Stimulated activated CD4-positive, alpha-beta T cell treated with anti-CD3 and anti-CD28 coated beads, Interleukin-15, amount 100 ng/mL, for 24 hours (primary cell): ENCODE measurements at regions not wholly inside any gene's neighbourhood (a gene's known extent, or its start where the extent isn't known, plus 50 kb on each side); places are given as distances from the start of the nearest gene placed in this dataset.
"Not testable (repeated sequence)": the region's sequence is repeated elsewhere in the genome, so short reads cannot be mapped to it uniquely, and the experiment has no call there.

Experiments
- DNase-seq: peaks from one replicate; pipeline ENCODE4 v3.0.0-alpha.2; 2020

DNA sequence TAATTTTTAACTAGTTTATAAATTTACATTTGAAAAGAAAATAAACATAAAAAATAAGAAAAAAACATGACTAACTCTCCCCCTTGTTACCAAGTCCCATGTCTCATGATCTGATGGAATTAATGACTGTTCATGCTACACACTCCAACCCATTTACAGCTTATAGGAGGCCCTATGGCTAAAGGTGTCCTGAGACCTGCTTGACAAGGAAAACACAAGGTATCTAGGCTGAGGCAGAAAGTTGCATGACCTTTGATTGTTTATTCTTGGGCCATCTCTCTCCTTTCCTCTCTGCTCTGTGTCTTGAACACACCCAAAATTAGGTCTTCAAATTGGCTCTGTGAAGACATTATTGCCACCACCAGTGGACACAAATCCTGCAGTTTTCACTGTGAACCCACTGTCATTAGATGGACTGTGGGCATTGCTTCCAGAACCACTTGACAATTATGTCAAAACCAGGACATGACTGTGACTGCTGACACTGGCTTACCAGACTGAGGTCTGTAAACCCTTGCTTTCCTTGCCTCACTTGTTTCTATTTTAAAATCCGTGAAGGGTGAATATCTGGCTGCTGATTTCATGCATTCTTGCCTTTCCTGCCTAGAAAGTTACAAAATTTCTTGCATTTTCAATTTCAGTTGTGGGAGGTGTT is 386.5 kb upstream of the SPRY2 start:
- no peak for DNase-seq

GRCh38 chr13:80726868-80727267 is 385.9 kb upstream of the SPRY2 start:
- DNase-seq: no peak

DNA sequence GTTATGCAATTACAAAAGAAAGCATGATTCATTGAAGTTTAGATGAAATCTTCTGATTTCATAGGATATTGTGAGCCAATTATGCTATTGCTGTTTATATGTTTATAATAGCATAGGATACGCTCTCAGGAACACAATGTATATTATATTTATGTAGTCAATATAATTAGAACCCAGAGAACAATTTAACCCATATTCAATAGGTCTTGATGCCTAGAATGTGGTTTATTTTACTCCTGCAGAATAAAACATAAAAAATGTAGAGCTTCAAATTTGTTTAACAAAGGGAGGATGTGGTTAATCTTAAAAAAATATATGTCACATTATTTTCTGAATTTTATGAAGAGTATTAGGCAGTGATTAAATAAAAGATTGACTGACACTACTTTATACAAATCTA is 380.8 kb upstream of the SPRY2 start:
- DNase-seq: no peak

DNA sequence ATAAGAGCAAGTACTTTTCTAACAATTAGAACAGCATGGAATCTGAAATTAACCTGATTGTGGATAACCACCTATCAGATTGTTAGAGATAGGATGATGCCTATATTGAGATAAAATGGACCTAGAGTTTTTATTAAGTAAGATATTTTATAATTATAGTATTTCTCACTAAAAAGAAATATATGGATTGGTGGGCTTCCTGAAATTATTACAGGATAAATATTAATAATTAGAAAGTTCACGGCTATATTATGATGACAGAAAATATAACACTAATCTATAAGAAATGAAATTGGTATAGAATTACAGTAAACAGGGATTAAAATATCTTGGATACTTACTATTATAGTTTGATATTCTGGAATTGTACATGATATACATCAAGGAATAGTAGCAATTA is 378.0 kb upstream of the SPRY2 start:
- DNase-seq: no peak

DNA sequence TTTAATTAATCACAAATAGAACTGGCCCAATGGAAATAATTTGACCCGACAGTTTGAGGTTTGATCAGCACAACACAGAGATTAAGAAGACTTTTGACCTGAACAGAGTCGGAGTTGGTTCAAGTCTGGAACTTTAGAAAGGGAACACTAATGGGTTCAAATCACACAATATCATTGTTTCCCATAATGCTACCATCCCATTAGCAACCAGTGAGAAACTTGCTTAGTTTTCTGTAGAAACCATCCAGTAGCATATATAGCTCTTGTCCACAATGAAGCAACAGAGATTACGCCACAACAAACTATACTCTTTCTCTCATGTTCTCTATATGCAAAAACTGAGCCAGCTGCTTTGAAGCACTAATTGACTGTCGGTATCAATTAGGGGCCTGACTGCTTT is 376.9 kb upstream of the SPRY2 start:
- DNase-seq: no peak

GRCh38 chr13:80716610-80717081 is 375.7 kb upstream of the SPRY2 start:
- DNase-seq: no peak

DNA sequence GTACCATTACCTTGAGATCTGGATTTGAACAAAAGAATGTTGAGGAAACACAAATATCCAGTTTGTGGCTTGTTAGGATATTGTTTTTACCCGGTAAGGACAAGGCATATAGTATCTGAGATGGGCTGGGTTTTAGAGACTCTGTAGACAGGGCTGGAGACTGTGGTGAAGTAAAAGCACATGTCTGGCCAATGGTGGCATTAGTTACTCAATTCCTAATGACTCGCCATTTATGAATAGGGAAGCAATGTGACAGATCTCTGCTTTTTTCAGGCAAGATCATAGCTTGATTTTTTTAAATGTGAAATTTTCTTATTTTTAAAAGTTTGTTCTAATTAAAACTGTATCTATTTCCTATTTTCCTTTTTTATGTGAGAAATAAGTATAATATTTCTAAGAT is 371.1 kb upstream of the SPRY2 start:
- DNase-seq: no peak

DNA sequence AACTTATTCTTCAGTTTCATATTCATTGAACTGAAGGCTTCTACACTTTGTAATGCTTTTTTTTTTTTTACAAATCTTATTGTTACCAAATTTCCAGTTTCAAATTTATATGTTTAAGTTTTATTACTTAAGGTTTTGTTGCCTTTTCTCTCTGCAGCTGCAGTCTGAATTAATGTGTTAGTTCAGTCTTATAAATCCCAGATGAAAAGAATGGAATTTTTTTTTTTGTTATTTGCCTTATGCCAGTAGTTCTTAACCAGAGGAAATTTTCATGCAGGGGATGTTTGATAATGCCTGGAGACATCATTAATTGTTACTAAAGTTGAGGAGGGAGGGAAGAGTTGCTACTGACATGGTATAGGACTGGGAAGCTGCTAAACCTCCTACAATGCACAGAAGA is 367.9 kb upstream of the SPRY2 start:
- DNase-seq: no peak

- DNase-seq: no peak
Measured at GRCh38 chr13:80707000-80707983, 366.4 kb upstream of the SPRY2 start.

DNA sequence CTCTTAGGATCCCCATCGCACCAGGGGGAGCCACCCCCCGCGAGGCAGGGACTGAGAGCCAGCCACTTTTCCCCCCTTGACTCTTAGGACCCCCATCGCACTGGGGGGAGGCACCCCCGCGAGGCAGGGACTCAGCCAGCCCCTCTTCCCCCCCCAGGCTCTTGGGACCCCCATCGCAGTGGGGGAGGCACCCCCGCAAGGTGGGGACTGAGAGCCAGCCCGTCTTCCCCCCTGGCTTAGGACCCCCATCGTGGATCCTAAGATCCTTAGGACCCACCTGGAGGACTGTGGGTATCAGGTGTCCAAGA is 365.2 kb upstream of the SPRY2 start:
- no peak for DNase-seq

DNA sequence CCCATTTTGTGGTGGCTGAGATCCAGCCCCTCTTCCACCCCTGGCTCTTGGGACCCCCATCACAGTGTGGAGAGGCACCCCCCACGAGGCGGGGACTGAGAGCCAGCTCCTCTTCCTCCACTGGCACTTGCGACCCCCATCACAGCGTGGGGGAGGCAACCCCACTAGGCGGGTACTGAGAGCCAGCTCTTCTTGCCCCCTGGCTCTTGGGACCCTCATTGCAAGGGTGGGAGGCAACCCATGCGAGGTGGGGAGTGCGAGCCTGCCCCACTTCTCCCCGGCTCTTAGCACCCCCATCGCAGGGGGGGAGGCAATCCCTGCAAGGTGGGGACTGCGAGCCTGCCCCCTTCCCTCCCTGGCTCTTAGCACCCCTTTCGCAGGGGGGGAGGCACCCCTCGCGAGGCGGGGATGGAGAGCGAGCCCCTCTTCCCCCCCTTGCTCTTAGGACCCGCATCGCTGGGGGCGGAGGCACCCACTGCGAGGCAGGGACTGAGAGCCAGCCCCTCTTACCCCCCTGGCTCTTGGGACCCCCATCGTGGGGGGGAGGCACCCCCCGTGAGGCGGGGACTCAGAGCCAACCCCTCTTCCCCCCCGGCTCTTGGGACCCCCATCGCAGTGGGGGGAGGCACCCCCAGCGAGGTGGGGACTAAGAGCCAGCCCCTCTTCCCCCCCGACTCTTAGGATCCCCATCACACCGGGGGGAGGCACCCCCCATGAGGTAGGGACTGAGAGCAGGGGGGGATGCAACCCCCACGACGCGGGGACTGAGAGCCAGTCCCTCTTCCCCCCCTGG is 364.6 kb upstream of the SPRY2 start:
- no peak for DNase-seq

GRCh38 chr13:80704369-80704768 is 363.4 kb upstream of the SPRY2 start:
- no peak for DNase-seq

GRCh38 chr13:80695841-80696240 is 354.9 kb upstream of the SPRY2 start:
- DNase-seq: no peak

DNA sequence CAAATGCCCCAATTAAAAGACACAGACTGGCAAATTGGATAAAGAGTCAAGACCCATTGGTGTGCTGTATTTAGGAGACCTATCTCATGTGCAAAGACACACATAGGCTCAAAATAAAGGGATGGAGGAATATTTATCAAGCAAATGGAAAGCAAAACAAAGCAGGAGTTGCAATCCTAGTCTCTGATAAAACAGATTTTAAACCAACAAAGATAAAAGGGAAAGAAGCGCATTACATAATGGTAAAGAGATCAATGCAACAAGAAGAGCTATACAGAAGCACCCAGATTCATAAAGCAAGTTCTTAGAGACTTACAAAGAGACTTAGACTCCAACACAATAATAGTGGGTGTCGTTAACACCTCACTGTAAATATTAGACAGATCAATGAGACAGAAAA is 350.9 kb upstream of the SPRY2 start:
- not testable (repeated sequence) for DNase-seq

- no peak for DNase-seq
Measured at GRCh38 chr13:80690208-80690607, 349.3 kb upstream of the SPRY2 start.

DNA sequence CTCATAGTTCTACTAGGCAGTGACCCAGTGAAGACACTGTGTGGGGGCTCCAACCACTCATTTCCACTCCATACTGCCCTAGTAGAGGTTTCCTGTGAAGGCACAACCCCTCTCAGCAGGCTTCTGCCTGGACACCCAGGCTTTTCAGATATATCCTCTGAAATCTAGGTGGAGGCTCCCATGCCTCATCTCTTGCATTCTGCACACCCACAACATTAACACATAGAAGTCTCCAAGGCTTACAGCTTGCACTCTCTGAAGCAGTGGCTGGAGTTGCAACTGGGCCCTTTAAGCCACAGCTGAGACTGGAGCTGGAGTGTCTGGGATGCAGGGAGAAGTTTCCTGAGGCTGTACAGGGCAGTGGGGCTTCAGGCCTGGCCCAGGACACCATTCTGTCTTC is 347.7 kb upstream of the SPRY2 start:
- DNase-seq: no peak

- DNase-seq: no peak
Measured at GRCh38 chr13:80685942-80686341, 345.0 kb upstream of the SPRY2 start.

- DNase-seq: no peak
Measured at GRCh38 chr13:80684217-80684991, 343.5 kb upstream of the SPRY2 start.

- no peak for DNase-seq
Measured at GRCh38 chr13:80680786-80681366, 339.9 kb upstream of the SPRY2 start.

DNA sequence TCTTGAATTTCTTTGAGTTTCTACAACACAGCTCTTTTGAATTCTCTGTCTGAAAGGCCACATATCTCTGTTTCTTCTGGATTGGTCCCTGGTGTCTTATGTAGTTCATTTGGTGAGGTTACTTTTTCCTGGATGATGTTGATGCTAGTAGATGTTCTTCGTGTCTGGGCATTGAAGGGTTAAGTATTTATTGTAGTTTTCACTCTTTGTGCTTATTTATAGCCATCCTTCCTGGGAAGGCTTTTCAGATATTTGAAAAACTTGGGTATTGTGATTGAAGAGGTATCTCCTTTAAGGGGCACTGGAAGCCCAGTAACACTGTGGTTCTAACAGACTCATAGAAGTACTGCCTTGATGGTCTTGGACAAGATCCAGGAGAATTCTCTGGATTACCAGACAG is 338.5 kb upstream of the SPRY2 start:
- no peak for DNase-seq

- no peak for DNase-seq
Measured at GRCh38 chr13:80677227-80677626, 336.3 kb upstream of the SPRY2 start.

GRCh38 chr13:80675442-80675841 is 334.5 kb upstream of the SPRY2 start:
- not testable (repeated sequence) for DNase-seq
